ENCODE measurements at regions not wholly inside any gene's neighbourhood (a gene's known extent, or its start where the extent isn't known, plus 50 kb on each side); places are given as distances from the start of the nearest gene placed in this dataset.

DNA sequence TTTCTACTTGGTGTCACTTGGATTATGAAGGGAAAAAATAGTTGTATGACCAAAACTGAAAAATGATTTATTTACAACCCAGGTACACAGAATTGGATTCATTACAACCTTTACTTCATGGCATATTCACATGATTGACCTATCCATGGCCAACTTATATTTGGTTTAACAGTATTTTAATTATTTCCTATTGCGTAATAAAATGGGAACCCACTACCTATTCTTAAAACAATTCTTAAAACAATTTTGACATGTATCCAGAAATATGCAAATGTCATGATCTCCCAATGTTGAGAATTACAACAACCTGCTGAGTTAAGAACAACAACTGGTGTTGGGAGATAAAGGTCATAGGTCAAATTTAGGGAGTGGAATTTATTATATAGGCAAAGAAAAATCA is 54.8 kb upstream of the DDX53 start:
- no peak for TF ChIP-seq EP300 (IDR thresholded peaks at IDR 0.05; ENCODE audit: borderline replicate concordance)
- TF ChIP-seq FOXM1 (IDR thresholded peaks at IDR 0.05; ENCODE audit: borderline replicate concordance, low read depth): no peak
- no peak for TF ChIP-seq TAF1 (IDR thresholded peaks at IDR 0.05; ENCODE audit: low read depth)
- no peak for TF ChIP-seq CREB1 (IDR thresholded peaks at IDR 0.05; ENCODE audit: low read depth)
- TF ChIP-seq, protein P1, sequence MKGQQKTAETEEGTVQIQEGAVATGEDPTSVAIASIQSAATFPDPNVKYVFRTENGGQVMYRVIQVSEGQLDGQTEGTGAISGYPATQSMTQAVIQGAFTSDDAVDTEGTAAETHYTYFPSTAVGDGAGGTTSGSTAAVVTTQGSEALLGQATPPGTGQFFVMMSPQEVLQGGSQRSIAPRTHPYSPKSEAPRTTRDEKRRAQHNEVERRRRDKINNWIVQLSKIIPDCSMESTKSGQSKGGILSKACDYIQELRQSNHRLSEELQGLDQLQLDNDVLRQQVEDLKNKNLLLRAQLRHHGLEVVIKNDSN (IDR thresholded peaks at IDR 0.05): no peak
- TF ChIP-seq TCF12 (IDR thresholded peaks at IDR 0.05; ENCODE audit: low read depth): no peak
